ENCODE measurements at regions not wholly inside any gene's neighbourhood (a gene's known extent, or its start where the extent isn't known, plus 50 kb on each side); places are given as distances from the start of the nearest gene placed in this dataset.
"Not testable (repeated sequence)": the region's sequence is repeated elsewhere in the genome, so short reads cannot be mapped to it uniquely, and the experiment has no call there.

- DNase-seq, result no peak
Observed at GRCh38 chr3:75395580-75396315, 268.4 kb upstream of the FRG2C start.

DNA sequence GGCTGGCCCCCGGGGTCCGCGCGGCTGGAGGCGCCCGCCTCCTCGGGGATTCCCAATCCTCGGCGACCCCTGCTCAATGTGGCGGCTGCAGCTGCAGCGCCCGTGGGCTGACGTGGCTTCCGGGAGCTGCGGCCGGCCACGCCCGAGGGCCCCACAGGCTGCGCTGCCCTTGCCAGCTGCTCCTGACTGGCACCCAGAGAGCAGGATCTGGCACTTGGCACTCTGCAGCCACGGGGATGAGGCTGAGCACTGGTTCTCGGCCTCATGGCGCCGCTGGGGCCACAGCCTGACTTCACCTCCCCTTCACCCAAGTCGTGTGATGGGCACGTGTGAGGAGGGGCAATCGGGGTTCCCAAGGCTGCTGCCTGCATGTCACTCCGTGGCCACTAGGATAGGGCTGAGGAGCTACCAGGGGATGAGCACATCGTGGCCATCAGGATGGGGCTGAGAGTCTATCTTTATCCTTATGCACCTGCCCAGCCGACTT is 267.8 kb upstream of the FRG2C start:
- DNase-seq, result no peak

GRCh38 chr3:75397486-75397885 is 266.6 kb upstream of the FRG2C start:
- DNase-seq, result not testable (repeated sequence)

DNA sequence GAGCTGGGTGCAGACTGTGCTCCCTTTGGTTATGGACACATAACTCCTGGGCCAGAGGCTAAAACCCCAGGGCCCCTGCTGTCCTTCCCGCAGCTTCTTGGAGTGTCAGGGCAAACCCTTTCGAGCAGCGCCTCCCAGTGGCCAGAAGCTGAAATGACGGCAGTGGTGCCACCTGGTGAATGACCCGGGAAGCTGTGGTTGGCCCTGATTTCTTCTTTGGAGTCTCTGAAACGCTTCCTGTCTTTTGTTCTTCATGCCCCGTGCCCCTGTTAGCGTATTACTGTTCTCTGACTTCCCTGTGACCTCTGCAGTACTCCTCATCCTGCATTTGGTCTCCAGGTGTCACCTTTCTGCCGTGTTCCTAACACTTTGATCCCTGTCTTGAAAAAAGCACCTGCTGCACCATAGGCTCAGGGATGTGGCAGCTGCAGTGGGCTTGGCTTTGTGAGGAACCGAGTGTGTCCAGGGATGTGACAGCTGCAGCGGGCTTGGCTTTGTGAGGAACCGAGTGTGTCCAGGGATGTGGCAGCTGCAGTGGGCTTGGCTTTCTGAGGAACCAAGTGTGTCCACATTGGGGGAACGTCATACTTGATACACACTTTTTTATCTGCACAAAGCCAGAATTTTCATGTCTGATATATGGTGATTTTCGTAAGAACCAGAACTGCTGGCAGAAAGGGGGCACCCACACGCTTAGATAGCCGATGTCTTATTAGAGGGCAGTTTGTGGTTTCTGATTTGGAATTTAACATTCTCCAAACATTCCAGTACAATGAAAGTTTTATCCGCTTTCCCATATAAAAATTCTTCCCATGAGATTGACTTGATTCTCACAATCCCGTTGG is 241.8 kb upstream of the FRG2C start:
- DNase-seq, result not testable (repeated sequence)

DNA sequence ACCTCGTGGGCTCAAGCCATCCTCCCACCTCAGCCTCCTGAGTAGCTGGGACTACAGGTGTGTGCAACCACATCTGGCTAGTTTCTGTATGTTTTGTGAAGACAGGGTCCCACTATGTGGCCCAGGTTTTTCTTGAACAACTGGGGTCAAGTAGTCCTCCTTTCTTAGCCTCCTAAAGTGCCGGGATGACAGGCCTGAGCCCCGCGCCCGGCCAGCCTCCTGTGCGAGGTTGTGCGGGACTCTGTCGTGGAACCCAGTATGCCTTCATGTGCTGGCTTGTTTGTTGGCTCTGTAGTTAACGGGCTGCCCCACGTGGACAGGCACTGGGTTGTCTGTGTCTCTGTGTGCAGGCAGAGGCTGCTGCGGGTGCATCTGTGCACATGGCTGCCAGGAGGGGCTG is 238.7 kb upstream of the FRG2C start:
- not testable (repeated sequence) for DNase-seq

GRCh38 chr3:75427486-75427885 is 236.6 kb upstream of the FRG2C start:
- not testable (repeated sequence) for DNase-seq

- DNase-seq, result not testable (repeated sequence)
Observed at GRCh38 chr3:75427906-75428305, 236.2 kb upstream of the FRG2C start.

GRCh38 chr3:75429561-75430220 is 234.4 kb upstream of the FRG2C start:
- not testable (repeated sequence) for DNase-seq

DNA sequence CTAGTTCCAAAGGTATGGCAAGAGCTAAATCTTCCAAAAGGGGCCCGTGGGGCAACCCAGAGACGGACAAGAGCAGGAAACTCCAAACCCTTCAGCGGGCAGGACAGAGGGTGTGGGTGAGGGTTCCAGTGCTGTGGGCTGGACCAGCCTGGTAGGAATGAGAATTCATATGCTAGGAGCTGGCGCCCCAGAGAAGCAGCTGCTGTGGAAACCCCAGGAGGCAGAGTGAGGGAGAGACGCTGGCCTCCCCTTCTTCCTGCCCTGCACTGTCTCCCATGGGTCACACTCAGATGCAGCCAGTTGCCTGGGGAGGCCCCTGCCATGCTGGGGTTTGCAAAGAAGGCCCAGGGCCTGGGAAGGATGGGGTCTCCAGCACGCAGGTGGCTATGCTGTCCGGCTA is 233.7 kb upstream of the FRG2C start:
- not testable (repeated sequence) for DNase-seq

DNA sequence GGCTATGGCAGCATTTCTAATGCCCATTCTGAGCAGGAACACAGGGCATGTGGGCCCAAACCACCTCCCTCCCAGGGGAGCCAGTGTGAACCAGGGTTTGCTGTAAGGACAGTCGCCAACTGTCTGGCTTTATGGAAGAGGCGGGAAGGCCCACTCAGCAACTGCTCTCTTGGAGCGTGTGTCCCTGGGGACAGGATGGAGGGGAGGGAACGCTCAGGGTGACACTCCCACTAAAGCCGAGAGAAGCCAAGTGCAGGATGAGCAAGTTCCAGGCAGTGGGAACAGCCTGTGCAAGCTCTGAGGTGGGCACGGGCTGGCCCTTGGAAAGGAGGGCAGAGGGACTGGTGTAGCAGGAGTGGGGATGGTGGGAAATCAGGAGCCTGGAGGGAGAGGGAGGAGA is 233.0 kb upstream of the FRG2C start:
- DNase-seq, result not testable (repeated sequence)

DNA sequence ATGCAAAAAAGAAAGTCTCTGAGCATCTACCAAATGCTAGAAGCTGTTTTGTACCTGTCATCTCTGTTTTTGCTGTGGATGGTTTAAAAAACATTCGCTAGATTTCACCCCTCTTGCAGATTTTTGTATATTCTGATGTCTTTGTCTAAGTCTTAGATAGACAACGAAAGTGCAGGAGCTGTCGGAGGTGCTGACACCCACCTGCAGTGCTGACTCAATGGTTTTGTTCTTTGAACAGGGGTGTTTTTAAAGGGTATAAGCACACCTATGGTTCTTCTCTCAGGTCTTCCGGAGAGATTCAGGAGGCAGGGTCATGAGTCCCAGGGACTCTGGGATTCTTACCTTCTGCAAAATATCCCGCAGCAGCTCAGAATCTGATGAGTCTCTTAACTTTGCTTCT is 231.7 kb upstream of the FRG2C start:
- DNase-seq, result not testable (repeated sequence)

- DNase-seq, result not testable (repeated sequence)
Observed at GRCh38 chr3:75432885-75433284, 231.2 kb upstream of the FRG2C start.

- DNase-seq, result not testable (repeated sequence)
Observed at GRCh38 chr3:75433295-75433694, 230.8 kb upstream of the FRG2C start.

DNA sequence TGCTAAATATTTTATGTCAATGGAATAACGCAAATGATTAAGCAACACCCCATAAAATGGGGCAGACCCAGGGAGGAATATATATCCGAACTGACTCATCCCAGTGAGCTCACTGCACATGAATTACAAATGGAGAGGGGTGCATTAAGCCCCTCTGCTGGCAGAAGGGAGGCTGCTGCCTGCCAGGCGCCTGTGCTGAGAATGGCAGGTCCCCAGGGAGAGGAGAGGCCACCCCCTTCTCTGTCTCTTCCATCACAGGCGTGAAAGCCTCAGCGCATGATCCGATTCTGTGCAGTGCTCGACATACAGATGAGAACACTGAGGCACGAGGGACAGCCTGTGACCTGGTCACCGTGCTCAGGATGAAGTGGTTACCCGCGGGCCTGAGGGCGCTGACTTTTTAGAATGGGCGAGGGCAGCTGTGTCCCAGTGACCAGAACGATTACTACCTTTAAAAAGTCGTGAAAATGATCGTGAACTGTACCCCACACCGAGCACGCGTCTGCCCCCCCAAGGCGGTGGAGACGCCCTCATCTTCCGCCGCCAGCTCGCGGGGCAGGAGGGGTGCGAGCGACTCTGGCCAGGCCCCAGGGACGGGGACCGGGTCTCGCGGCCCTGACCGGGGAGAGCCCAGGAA is 229.7 kb upstream of the FRG2C start:
- DNase-seq, result not testable (repeated sequence)

- DNase-seq, result peak; percentile 95
Observed at GRCh38 chr3:75434913-75435793, 229.0 kb upstream of the FRG2C start.

- DNase-seq, result peak; percentile 47
Observed at GRCh38 chr3:75435794-75436400, 228.2 kb upstream of the FRG2C start.

GRCh38 chr3:75440986-75441385 is 223.1 kb upstream of the FRG2C start:
- DNase-seq, result not testable (repeated sequence)

GRCh38 chr3:75444634-75445033 is 219.5 kb upstream of the FRG2C start:
- DNase-seq, result not testable (repeated sequence)

DNA sequence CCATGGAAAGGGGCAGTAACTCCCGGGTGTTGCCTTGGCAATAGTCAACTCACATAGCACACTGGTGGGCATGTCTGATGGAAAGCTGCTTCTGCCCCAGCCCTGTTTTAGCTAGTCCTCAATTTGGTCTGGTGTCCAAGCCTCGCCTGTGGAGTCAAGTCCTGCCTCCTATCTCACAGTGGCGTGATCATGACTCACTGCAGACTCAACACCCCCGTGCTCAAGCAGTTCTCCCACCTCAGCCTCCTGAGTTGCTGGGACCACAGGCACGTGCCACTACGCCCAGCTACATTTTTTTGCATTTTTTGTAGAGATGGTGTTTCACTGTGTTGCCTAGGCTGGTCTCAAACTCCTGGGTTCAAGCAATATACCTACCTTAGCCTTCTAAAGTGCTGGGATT is 218.9 kb upstream of the FRG2C start:
- DNase-seq, result not testable (repeated sequence)

DNA sequence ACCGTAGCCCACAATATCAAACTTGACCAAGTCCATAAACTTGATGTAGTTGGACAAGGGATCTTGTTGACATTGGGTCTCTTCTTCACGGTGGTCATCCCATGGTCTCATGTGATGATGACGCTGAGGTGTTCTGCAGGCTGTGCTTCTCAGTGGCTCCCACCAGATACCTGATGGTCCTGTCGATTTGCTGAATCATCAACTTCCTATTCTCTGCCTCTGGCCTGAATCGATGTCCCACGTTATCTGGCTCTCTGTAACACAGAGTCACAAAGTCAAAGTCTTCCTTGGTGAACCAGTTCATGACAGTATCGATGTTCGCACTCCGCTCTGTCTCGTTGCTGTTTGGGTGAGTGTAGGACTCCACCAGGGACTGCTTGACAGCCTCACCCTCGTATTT is 217.2 kb upstream of the FRG2C start:
- not testable (repeated sequence) for DNase-seq

DNA sequence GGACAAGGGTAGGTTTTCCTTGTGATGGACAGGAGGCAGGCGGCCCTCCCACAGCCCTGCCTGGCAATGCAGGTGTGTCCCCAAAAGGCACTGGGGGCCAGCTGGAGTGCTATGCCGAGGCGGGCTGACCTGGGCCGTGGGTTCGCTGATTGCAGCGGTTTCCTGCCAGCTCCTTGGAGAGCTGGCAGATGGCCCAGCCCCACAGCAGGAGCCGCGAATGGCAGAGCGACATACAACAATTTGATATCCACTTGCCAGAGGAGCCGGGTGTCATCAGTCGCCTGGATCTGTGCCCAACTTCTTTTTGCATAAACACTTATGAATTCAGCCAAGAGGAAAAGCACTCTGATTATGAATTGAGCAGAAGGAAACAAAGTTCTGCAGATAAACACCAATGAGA is 210.8 kb upstream of the FRG2C start:
- peak; percentile 42 for DNase-seq
